Retinal pigment epithelial cell (primary cell): ENCODE measurements at regions not wholly inside any gene's neighbourhood (a gene's known extent, or its start where the extent isn't known, plus 50 kb on each side); places are given as distances from the start of the nearest gene placed in this dataset.
A peak's percentile ranks its signal among the peaks of the same experiment; 100 is the strongest.

Experiments
- DNase-seq: peaks from one replicate; pipeline ENCODE4 v3.0.0-alpha.2; 2010; ENCODE audit warnings: low read depth
- H3K4me3 ChIP-seq: 2 replicates; pipeline ENCODE4 v1.5.1; 2011; ENCODE audit warnings: mild to moderate bottlenecking, low read length, control low read depth, moderate library complexity
- TF ChIP-seq, protein P1 (sequence below): conservative IDR thresholded peaks from 2 replicates; pipeline ENCODE4 v1.5.1; 2011; ENCODE audit warnings: low read depth, low read length, control low read depth, inconsistent platforms

DNA sequence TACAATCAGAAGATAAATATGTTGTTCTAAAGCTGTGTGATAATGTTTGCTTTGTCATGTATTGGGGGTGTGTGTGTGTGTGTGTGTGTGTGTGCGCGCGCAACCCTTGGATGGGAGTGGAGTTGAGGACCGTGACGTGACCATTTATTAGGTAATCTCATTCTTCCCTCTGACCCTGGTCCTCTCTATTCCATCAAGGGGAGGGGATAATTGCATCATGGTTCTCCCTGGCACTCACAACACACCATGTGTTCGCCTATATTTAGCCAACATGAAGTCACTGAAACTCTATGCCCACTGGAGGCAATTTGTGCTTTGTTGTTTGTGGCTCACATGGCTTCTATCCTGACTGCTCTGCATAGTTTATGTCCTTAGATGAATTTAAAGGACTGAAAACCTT lies 79.8 kb upstream of the LRPPRC start:
- TF ChIP-seq, protein P1, sequence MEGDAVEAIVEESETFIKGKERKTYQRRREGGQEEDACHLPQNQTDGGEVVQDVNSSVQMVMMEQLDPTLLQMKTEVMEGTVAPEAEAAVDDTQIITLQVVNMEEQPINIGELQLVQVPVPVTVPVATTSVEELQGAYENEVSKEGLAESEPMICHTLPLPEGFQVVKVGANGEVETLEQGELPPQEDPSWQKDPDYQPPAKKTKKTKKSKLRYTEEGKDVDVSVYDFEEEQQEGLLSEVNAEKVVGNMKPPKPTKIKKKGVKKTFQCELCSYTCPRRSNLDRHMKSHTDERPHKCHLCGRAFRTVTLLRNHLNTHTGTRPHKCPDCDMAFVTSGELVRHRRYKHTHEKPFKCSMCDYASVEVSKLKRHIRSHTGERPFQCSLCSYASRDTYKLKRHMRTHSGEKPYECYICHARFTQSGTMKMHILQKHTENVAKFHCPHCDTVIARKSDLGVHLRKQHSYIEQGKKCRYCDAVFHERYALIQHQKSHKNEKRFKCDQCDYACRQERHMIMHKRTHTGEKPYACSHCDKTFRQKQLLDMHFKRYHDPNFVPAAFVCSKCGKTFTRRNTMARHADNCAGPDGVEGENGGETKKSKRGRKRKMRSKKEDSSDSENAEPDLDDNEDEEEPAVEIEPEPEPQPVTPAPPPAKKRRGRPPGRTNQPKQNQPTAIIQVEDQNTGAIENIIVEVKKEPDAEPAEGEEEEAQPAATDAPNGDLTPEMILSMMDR, result no peak
- no peak overlapping the region for H3K4me3 ChIP-seq
- peak; percentile 50 for DNase-seq

DNA sequence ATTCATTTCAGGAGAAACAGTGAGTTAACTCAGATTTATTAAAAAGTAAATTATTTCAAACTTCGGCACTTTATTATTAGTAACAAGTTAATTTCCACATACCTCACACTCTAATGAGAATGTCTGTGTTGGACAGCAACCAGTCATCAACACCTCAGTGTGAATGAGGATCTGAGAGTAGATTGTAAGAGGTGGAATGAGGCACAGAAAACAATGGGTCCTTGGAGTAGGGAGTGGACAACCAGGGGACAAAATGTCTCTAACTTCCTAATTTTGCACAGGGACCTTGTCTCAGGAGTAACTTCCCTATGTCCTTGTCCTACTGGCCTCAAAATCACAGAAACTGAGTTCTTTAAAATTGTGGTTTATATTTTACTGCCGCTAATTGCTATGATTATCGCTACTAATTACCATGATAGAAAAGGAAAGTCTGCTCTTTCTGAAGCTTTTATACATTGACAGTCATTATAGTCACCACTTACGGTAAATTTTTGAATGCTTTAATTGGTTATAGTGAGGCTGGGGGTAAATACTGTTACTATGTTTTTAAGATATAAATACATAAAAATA lies 82.2 kb upstream of the LRPPRC start:
- TF ChIP-seq, protein P1, result no peak
- DNase-seq, result no peak
- H3K4me3 ChIP-seq, result no peak overlapping the region

DNA sequence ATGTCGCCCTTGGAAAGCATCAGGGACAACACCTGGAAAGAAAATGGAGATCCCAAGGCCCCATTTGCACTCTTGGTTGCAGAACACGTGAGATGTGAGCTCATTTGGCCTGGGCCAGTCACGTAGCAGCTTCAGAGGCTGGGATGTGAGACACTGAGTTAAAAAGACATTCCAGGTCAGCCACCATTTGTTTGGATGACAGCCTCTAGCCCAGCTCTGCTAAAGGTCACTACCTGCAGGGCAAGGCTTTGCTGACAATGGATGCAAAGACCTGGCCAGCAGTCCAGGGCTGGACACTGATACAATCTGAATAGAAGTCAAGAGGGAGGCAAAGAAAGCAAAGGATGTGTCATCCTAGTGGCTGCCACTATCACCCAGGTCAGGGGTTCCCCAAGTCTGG lies 83.9 kb upstream of the LRPPRC start:
- no peak overlapping the region for H3K4me3 ChIP-seq
- TF ChIP-seq, protein P1, result no peak
- DNase-seq, result no peak

DNA sequence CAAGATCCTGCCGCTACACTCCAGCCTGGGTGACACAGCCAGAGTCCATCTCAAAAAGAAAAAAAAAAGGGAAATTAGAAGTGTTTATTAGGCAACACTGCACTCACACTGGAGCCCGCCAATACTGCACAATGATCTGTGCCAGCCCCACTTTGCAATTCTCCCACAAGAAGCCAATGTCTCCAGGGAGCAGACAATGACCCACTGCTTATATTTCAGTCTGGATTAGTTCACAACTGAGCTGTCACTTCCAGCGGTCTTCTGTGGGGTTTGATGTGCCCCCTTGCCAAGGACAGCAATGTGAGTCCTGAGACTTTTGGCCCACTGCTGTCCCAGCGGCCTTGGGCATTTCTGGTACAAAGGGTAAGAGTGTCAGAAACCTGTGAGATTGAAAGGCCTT lies 85.6 kb upstream of the PPM1B start:
- H3K4me3 ChIP-seq, result no peak overlapping the region
- TF ChIP-seq, protein P1, result no peak
- DNase-seq, result no peak

DNA sequence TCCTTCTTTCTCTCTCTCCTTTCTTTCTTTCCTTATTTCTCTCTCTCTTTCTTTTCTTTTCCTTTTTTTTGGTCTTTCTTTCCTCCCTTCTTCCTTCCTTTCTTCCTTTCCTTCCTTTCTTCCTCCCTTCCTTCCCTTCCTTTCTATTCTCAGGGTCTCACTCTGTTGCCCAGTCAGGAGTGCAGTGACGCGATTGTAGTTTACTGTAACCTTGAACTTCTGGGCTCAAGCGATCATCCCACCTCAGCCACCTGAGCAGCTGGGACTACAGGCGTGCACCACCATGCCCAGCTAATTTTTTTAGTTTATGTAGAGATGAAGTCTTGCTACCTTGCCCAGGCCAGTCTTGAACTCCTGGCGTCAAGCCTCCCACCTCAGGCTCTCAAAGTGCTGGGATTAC lies 83.8 kb upstream of the PPM1B start:
- TF ChIP-seq, protein P1, result no peak
- DNase-seq, result no peak
- no peak overlapping the region for H3K4me3 ChIP-seq

DNA sequence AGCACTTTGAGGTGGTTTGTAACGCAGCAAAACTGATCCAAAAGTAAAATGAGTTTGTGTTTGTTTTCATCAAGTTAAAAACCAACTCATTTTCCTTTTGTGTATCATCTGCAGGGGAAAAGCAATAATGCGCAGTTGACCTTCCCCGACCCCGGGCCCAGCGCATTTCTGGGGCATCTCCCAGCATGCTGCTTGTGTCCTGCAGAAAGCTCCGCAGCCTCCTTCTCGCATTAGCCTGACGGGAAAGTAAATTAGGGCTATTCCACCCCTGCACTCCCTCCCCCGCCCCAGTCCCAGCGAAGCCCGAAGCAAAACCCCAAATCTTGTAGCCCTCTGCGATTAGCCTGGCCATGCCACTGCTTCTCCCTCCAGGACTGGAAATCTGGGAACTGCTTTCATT lies 82.0 kb upstream of the PPM1B start:
- DNase-seq, result no peak
- TF ChIP-seq, protein P1, result no peak
- H3K4me3 ChIP-seq, result peak overlapping the region; percentile 40

DNA sequence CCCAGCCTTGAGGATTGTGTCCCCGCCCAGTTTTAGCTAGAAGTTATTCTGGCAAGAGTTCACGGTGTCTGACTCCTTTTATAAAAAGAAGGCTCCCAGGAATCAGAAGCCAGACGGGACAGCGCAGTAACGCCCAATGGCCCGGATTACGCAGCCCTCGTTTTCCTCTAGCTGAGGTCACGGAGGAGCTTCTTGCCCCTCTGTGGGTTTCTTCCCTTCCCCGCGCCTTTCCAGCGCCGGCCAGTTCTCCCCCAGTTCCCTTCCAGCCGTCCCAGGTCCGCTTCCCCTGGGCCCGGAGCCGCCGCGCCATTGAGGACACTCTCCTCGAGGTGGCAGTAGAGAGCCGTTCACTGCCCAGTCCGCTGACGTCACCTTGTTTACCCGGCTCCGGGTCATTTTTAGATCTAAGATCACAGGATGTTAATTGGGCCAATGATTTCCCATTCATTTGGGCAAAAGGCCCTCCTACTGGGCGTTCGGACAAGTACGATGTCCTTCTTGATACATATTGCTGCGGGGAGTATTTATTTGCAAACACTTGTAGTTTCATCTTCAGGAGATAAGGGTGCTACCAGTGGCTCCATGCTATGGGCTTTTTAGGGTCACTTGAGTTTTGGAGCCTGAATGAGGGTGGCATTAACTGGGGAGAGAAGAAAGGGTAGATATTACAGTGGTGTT lies 81.5 kb upstream of the PPM1B start:
- TF ChIP-seq, protein P1, result peak; percentile 89
- H3K4me3 ChIP-seq, result peak overlapping the region; percentile 40
- no peak for DNase-seq
